ENCODE measurements at regions not wholly inside any gene's neighbourhood (a gene's known extent, or its start where the extent isn't known, plus 50 kb on each side); places are given as distances from the start of the nearest gene placed in this dataset.

- H3K36me3 ChIP-seq (ENCODE audit: control insufficient read depth in 2 of 4, insufficient read depth in 4 of 4, low read length in 3 of 4): no peaks in the 10 kb centered on the region
- H3K9ac ChIP-seq (replicated peaks in 1 of 4; ENCODE audit: extremely low read depth in 1 of 4, low read depth in 3 of 4, low read length in 3 of 4): no peak overlapping the region
- H2BK120ac ChIP-seq (replicated peaks; ENCODE audit: low read depth, low read length): no peak overlapping the region
- H2BK20ac ChIP-seq (ENCODE audit: low read length): no peak overlapping the region
- DNase-seq (ENCODE audit: low read depth in 1 of 2, low spot score in 2 of 2): no peak
- H3K4me2 ChIP-seq (ENCODE audit: insufficient read depth in 1 of 2, low read depth in 2 of 2, low read length in 2 of 2): no peak overlapping the region
- no peaks in the 10 kb centered on the region for H3K23me2 ChIP-seq (ENCODE audit: low read depth, low read length)
- no peaks in the 10 kb centered on the region for H3K4me1 ChIP-seq (replicated peaks in 1 of 4; ENCODE audit: control insufficient read depth in 3 of 4, insufficient read depth in 4 of 4, low read length in 3 of 4)
- TF ChIP-seq SRF (IDR thresholded peaks at IDR 0.05; ENCODE audit: low read depth, low read length): no peak
- TF ChIP-seq JUND (IDR thresholded peaks at IDR 0.05; ENCODE audit: low read length): no peak
- TF ChIP-seq YY1 (IDR thresholded peaks at IDR 0.05; ENCODE audit: low read depth, low read length): no peak
- no peak for TF ChIP-seq RBBP5 (IDR thresholded peaks at IDR 0.05; ENCODE audit: borderline replicate concordance, low read depth, low read length)
- TF ChIP-seq SIRT6 (IDR thresholded peaks at IDR 0.05; ENCODE audit: low read length): no peak
- TF ChIP-seq CHD1 (IDR thresholded peaks at IDR 0.05; ENCODE audit: low read depth, low read length): no peak
- TF ChIP-seq TBP (IDR thresholded peaks at IDR 0.05; ENCODE audit: low read depth, low read length): no peak
- TF ChIP-seq SP1 (IDR thresholded peaks at IDR 0.05; ENCODE audit: low read depth, low read length): no peak
- TF ChIP-seq, protein P1, sequence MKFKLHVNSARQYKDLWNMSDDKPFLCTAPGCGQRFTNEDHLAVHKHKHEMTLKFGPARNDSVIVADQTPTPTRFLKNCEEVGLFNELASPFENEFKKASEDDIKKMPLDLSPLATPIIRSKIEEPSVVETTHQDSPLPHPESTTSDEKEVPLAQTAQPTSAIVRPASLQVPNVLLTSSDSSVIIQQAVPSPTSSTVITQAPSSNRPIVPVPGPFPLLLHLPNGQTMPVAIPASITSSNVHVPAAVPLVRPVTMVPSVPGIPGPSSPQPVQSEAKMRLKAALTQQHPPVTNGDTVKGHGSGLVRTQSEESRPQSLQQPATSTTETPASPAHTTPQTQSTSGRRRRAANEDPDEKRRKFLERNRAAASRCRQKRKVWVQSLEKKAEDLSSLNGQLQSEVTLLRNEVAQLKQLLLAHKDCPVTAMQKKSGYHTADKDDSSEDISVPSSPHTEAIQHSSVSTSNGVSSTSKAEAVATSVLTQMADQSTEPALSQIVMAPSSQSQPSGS (IDR thresholded peaks at IDR 0.05; ENCODE audit: low read length): no peak
- TF ChIP-seq ZNF274 (IDR thresholded peaks at IDR 0.05; ENCODE audit: borderline replicate concordance, extremely low read depth, low read length): no peak
- TF ChIP-seq RXRA (IDR thresholded peaks at IDR 0.05; ENCODE audit: insufficient read depth, low read depth, low read length): no peak
- TF ChIP-seq KDM1A (IDR thresholded peaks at IDR 0.05; ENCODE audit: borderline replicate concordance, low read length): no peak
- TF ChIP-seq SIX5 (IDR thresholded peaks at IDR 0.05; ENCODE audit: low read depth, low read length): no peak
- TF ChIP-seq EGR1 (IDR thresholded peaks at IDR 0.05; ENCODE audit: borderline replicate concordance, low read depth, low read length): no peak
- no peak overlapping the region for H3K56ac ChIP-seq (replicated peaks; ENCODE audit: insufficient read length, low read depth, low read length)
- no peak overlapping the region for H4K8ac ChIP-seq (ENCODE audit: extremely low read depth, insufficient read depth, low read length)
- H3K27ac ChIP-seq (ENCODE audit: low read depth, low read length): no peak overlapping the region
- WGBS, 2 experiments (ENCODE audit: extremely low coverage in 1 of 2, insufficient coverage in 1 of 2, insufficient read length in 1 of 2, insufficient replicate concordance in 2 of 2, low coverage in 1 of 2, low lambda C conversion rate in 2 of 2, missing lambda C conversion rate in 1 of 2): 91% methylated on average over 5 of the region's 5 CpGs; no CpG with 5 or more reads in 1 of the 2 experiments
- H4K20me1 ChIP-seq (replicated peaks in 1 of 2; ENCODE audit: control insufficient read depth in 1 of 2, insufficient read depth in 2 of 2, low read length in 2 of 2): no peaks in the 10 kb centered on the region
- no peak overlapping the region for H2AK5ac ChIP-seq (ENCODE audit: low read depth, low read length)
- no peak for FAIRE-seq
- H3K18ac ChIP-seq (ENCODE audit: extremely low read depth, low read length): no peak overlapping the region
- H3K27me3 ChIP-seq (replicated peaks in 1 of 4; ENCODE audit: control insufficient read depth in 3 of 4, extremely low read depth in 1 of 4, insufficient read depth in 3 of 4, low read length in 3 of 4): no peaks in the 10 kb centered on the region
- ChIA-PET CTCF (ENCODE audit: partially characterized antibody) (interaction anchor here (0.9 to 1.1 kb wide), 2 partner anchors 51 to 112 kb away, joined by 3 read pairs; no protein-coding TSS in a partner anchor), POLR2A (ENCODE audit: partially characterized antibody) (no interaction called here)
- no peak overlapping the region for H2BK12ac ChIP-seq (ENCODE audit: low read depth, low read length)
- H2BK15ac ChIP-seq (ENCODE audit: low read length): no peak overlapping the region
- H4K91ac ChIP-seq (replicated peaks; ENCODE audit: insufficient read length, low read length): no peak overlapping the region
- no peak overlapping the region for H4K5ac ChIP-seq (ENCODE audit: insufficient read length, low read depth, low read length)
- no peaks in the 10 kb centered on the region for H3K9me3 ChIP-seq (ENCODE audit: insufficient read depth in 2 of 2, low read depth in 1 of 2, low read length in 1 of 2)
- no peak overlapping the region for H3K4me3 ChIP-seq (ENCODE audit: extremely low read depth in 1 of 4, insufficient read depth in 2 of 4, low read depth in 3 of 4, low read length in 4 of 4)
- no peak overlapping the region for H3K23ac ChIP-seq (ENCODE audit: insufficient read length)
- no peaks in the 10 kb centered on the region for H3K79me2 ChIP-seq (ENCODE audit: control insufficient read depth in 1 of 2, insufficient read depth in 2 of 2, low read length in 2 of 2)
- no peak overlapping the region for H2AFZ ChIP-seq (ENCODE audit: low read length)
- no peak overlapping the region for H2BK5ac ChIP-seq (ENCODE audit: low read depth, low read length)
- H3K4ac ChIP-seq (replicated peaks; ENCODE audit: insufficient read length, low read depth, low read length): no peak overlapping the region
- H3K14ac ChIP-seq (ENCODE audit: insufficient read length): no peak overlapping the region
- no peaks in the 10 kb centered on the region for H3K79me1 ChIP-seq (ENCODE audit: low read depth, low read length)
Observed at GRCh38 chr4:173878701-173879100, 348.7 kb upstream of the HAND2 start.
